GM19397 (cell line): ENCODE measurements at regions not wholly inside any gene's neighbourhood (a gene's known extent, or its start where the extent isn't known, plus 50 kb on each side); places are given as distances from the start of the nearest gene placed in this dataset.

ENCODE experiments used
- ATAC-seq: cut with Tn5 transposase; IDR thresholded peaks from one replicate; pipeline ENCODE4 v1.9.1; 2021; ENCODE audit warnings: mild to moderate bottlenecking, moderate library complexity; ENCODE audit not compliant: unreplicated experiment

DNA sequence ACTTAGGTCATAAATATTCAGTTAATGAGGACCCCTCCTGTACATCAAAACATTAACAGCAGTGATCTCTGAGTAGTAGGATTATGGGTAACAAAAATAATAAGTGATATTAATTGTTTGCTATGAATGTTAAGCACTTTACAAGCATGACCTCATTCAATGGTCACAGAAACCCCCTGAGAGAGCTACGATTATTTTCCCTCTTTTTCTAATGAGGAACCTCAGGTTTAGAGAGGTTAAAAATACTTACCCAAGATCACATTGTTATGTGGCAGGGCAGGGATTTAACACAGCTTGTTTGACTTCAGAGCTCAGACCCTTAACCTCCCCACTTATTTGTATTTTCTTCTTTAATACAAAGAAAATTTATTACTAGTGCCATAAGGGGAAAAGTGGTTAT lies 228.2 kb downstream of the TBL1XR1 start:
- ATAC-seq: no peak

- no peak for ATAC-seq
These were observed 228.7 kb downstream of the TBL1XR1 start for GRCh38 chr3:176968631-176969030.

GRCh38 chr3:176967522-176967921 lies 229.8 kb downstream of the TBL1XR1 start:
- ATAC-seq: no peak

DNA sequence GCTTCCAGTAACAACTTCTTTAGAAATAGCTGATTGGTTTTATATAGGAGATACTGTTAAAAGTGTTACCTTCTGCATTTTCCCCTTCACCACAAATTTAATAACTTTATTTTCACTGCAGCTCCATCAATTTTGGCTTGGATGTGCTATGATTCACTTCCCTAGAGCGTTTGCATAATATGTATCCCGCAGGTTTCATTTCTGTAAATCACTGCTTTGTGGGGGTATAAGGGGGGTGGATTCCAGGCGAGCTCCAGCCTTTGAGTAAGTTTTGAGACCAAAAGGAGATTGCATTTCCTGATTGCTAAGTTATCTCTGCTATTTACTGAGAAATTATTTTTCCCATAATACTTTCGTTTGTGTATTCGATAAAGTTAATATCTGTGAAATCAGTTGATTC lies 232.6 kb downstream of the TBL1XR1 start:
- ATAC-seq: no peak

- ATAC-seq: no peak
These were observed 235.4 kb downstream of the TBL1XR1 start for GRCh38 chr3:176961916-176962315.

GRCh38 chr3:176959867-176960266 lies 237.4 kb downstream of the TBL1XR1 start:
- ATAC-seq: no peak

GRCh38 chr3:176958560-176958959 lies 238.7 kb downstream of the TBL1XR1 start:
- ATAC-seq: no peak

DNA sequence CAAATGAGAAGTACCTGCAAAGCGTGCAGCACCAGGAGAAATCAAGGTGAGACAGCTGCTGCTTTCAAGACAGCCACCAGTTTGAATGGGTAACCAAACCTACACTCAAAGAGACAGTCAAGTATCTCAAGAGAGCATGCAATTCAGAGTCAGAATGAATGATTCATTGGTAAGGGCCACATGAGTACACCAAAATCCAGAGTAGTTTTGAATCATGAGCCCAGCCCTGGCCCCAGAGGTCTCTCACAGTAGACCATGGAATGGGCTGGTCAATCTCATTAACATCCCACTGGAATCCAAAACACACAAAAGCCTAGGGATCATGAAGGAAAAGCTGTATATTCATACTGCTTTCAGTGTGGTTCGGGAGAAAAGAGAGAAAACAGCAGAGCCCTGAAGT lies 242.8 kb downstream of the TBL1XR1 start:
- no peak for ATAC-seq

DNA sequence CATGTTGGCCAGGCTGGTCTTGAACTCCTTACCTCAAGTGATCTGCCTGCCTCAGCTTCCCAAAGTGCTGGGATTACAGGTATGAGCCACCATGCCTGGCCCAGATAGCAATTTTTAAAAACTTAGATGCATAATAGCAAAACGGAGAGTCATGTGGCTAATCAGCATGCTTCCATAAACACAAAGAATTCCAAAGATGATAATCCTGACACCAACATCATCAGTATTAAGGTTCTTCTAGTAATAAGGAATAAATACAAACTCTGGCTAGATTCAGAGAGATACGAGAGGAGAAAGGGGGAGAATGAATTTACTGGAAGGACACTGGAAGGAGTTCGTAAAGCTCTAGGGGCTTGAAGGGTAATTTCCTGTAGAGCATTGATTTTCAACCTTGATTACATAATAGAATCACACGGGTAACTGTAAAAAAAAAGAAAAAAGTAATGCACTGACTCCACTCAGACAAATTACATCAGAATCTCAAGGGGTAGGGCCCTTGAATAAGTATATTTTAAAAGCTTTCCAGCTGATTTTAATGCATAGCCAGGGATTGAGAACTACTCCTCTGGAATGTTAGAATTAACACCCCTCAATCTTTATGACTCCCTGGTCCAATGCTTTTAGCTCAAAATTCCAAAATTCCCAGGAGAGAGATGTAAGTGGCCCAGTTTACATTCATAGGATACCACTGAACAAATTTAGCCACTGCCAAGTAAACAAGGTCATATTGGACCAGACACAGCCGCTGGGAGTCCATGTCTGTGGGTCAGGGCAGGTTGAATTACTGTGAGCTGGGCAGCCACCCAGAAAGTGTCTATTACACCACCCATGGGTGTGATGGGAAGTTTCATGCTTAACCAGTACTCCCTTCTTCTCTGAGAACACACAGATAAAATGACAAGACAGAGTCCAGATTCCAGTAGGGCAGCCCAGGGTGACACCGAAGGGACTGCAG lies 243.9 kb downstream of the TBL1XR1 start:
- no peak for ATAC-seq

- ATAC-seq: no peak
These were observed 245.5 kb downstream of the TBL1XR1 start for GRCh38 chr3:176951586-176952292.

DNA sequence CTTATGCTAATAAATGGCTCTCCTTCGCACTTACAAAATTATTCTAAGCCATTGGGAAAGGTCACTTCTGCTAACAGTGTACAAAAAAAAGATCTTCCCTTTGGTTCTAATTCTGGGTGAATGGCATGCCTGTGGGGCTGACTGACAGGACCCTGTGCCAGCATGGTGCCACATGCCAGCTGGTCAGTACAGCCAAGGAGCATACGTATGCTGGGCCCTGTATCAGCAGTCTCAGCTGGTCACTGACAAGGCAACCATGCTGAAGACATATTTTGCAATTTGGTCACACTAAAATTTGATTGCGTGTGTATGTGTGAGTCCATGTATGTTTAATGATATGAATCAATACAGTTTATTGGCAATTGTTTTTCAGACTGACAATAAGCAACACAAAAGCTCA lies 246.1 kb downstream of the TBL1XR1 start:
- no peak for ATAC-seq

DNA sequence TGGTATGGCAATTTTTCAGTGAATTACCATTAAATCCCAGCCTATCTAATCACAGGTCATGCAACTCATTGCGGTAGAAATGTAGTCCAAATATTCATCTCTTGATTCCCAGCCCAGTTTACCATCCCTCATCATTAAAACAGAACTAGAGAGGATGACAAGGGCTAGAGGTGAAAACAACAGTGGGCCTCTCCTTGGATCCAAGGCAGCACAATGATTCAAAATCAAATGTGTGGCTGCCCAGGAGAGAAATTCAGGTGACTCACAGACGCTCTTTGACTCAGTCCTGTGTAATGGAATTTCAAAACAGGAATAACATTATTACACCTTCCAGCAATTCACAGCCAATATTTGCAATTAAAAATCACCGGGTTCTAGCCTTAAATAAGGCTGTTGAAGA lies 246.5 kb downstream of the TBL1XR1 start:
- no peak for ATAC-seq

DNA sequence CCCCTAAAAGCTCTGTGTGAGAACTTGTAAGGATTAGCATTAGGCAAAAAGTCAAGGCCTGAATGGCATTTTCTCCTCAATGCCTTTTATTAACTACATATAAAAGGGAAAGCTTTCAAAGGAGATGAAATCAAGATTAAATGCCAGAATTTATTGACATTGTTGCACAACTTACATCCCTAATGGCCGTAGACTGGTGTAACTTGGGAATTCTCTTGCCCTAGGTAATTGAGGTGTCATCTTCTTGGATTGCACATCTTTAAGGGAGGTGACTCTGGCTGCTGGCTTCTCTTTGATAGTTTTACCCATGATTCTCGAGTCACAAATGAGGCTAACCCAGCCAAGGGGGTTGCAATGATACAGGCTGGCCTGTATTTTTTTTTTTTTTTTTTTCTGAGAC lies 249.1 kb downstream of the TBL1XR1 start:
- no peak for ATAC-seq

- no peak for ATAC-seq
These were observed 251.1 kb downstream of the TBL1XR1 start for GRCh38 chr3:176946202-176946601.

DNA sequence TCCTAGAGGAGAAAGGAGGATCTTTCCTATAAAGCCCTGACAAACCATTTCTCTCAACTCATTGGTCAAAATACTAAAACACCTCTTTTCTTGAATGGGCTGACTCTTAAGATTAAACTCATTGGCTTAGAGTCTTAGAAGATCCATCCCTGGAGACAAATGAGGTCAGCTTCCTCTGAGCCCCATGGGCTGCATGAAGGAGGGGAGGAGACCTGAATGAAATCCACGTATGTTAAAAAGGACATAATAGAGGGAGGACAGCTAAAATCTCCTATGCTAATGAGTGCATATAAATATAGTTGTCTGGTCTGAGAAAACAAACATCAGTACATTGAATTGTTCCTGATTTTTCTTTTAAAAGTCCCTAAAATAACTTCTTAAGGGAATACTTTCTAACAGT lies 255.0 kb downstream of the TBL1XR1 start:
- ATAC-seq: no peak

DNA sequence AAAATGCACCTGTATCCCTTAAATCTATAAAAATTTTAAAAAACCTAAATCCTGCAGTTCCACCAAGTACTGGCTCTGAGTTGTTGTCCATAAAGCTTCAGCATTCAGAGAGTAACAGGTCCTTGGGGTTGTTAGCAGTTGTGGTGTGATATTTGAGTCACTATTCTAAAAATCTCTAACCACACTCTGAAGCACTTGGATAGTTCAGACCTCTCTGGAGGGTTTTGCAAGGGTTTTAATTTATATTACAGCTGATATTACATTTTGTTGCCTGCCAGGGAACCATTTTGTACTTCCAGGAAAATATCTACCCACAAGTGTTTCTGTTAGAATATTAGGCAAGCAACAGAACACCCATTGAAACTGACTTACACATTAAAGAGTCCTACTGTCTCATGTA lies 255.6 kb downstream of the TBL1XR1 start:
- ATAC-seq: no peak

- ATAC-seq: peak; percentile 94
These were observed 258.1 kb downstream of the TBL1XR1 start for GRCh38 chr3:176939022-176939817.

DNA sequence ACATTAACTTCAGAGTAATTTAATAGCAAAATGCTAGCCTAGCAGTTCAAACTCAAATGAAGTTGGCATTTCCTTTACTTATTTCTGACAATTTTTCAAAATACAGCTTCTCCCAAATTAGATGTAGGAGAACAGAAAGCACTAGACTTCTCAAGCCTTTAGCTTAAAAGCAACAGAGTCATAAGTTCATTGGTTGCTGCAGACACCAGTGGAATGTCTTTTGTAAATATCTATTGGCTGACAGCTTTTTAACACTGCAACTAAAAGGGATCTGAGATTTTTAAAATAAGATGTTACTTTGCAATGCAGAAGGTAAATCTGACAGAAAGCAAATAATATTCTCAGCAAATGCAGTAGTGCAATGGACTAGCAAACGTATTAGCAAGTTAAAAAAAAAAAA lies 259.3 kb downstream of the TBL1XR1 start:
- ATAC-seq: no peak

DNA sequence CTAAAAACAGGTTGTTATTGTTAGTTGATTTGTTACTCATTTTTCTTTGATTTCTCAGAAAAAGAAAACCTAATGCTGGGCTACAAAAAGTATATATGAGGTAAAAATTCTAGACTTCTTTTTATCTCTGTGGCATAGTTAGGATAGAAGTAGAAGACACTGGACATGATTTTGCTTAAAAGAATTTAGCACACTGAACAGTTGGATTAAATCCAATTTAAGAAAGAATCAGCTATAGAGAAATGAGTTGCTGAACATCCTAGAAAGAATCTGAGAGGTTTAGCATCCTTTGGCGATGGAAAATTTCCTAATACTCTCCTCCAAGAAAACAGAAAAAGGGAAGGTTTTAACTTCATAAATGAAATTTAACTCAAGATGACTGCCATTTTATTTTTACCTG lies 259.7 kb downstream of the TBL1XR1 start:
- no peak for ATAC-seq

GRCh38 chr3:176935194-176935888 lies 261.9 kb downstream of the TBL1XR1 start:
- no peak for ATAC-seq

GRCh38 chr3:176934698-176935097 lies 262.6 kb downstream of the TBL1XR1 start:
- ATAC-seq: no peak
